TTC549 (cell line): ENCODE measurements at regions not wholly inside any gene's neighbourhood (a gene's known extent, or its start where the extent isn't known, plus 50 kb on each side); places are given as distances from the start of the nearest gene placed in this dataset.
A peak's percentile ranks its signal among the peaks of the same experiment; 100 is the strongest.

Experiments
- FAIRE-seq: peaks from 2 replicates; lab custom pipeline; 2012; peaks lifted over from hg19 to GRCh38; lab: Jason Lieb, UNC

- FAIRE-seq: no peak
These were observed 56.7 kb upstream of the ZC3H11B start for GRCh38 chr1:219669556-219669955.

- FAIRE-seq: no peak
These were observed 56.1 kb upstream of the ZC3H11B start for GRCh38 chr1:219669042-219669441.

- no peak for FAIRE-seq
These were observed 55.5 kb upstream of the ZC3H11B start for GRCh38 chr1:219668446-219668845.

- no peak for FAIRE-seq
These were observed 53.3 kb upstream of the ZC3H11B start for GRCh38 chr1:219666242-219666641.

- peak; percentile 19 for FAIRE-seq
These were observed 52.2 kb upstream of the ZC3H11B start for GRCh38 chr1:219665089-219665488.

- no peak for FAIRE-seq
These were observed 51.6 kb upstream of the ZC3H11B start for GRCh38 chr1:219664310-219665029.
